K562 (cell line): ENCODE measurements at regions not wholly inside any gene's neighbourhood (a gene's known extent, or its start where the extent isn't known, plus 50 kb on each side); places are given as distances from the start of the nearest gene placed in this dataset.

Source experiments
- ATAC-seq: fragments of 200-7000 bp; cut with Tn5 transposase; 3 replicates; pipeline ENCODE4 v1.9.1; 2020; ENCODE audit warnings: moderate library complexity
- BruUV-seq: library from RNA; stranded (reverse); fragments of 400-500 nt; replicated peaks from 2 replicates; lab custom pipeline; 2021; lab: Mats Ljungman, UMichigan
- CTCF ChIA-PET: fragments of 300-600 bp; formaldehyde crosslinking; extraction: SDS; loops from one replicate; lab custom pipeline; 2021; ENCODE audit warnings: low intra/inter-chr PET ratio; lab: Yijun Ruan, JAX
- POLR2A ChIA-PET: fragments of 300-600, 350-650 bp; sonication (Branson Sonifier 250); formaldehyde crosslinking; extraction: SDS; loops from one replicate; lab custom pipeline; 2021; ENCODE audit warnings: antibody characterized with exemption, inconsistent platforms; lab: Yijun Ruan, JAX
- DNase-seq, 4 experiments: peaks; one replicate each; pipeline versions ENCODE4 v3.0.0 to v3.0.0-alpha.2; 2011 to 2018; ENCODE audit warnings: low spot score in 3 of 4, mixed read lengths in 3 of 4; ENCODE audit errors: extremely low read depth in 1 of 4
- FAIRE-seq: peaks from 2 replicates; lab custom pipeline; 2011; peaks lifted over from hg19 to GRCh38; lab: Jason Lieb, UNC
- H2AFZ ChIP-seq: 2 replicates; pipeline ENCODE4 v1.6.0; 2011; ENCODE audit warnings: low read depth, low read length, control low read depth, inconsistent platforms
- H3K27ac ChIP-seq: fragments of 200-600 bp; 3 replicates; pipeline ENCODE4 v1.8.0; 2011; ENCODE audit warnings: low read depth, mild to moderate bottlenecking, control low read depth, inconsistent platforms, low read length, moderate library complexity, mixed read lengths; ENCODE audit errors: extremely low read depth
- H3K27me3 ChIP-seq, 2 experiments: fragments of 300-600 bp in 1 of 2; 2 replicates in 1 of 2; 3 replicates in 1 of 2; pipeline versions ENCODE4 v1.6.0 to v1.8.0; 2011; ENCODE audit warnings: inconsistent platforms in 2 of 2, low read length in 2 of 2, mild to moderate bottlenecking in 1 of 2, mixed read lengths in 1 of 2, moderate library complexity in 1 of 2; ENCODE audit not compliant: control insufficient read depth in 2 of 2, insufficient read depth in 2 of 2
- H3K36me3 ChIP-seq: fragments of 300-600 bp; 3 replicates; pipeline ENCODE4 v1.8.0; 2011; ENCODE audit warnings: mild to moderate bottlenecking, low read length, inconsistent platforms; ENCODE audit not compliant: control insufficient read depth, insufficient read depth
- H3K4me1 ChIP-seq, 2 experiments: fragments of 200-600 bp in 1 of 2; replicated peaks in 1 of 2; 2 replicates in 1 of 2; 3 replicates in 1 of 2; pipeline versions ENCODE4 v1.5.1 to v1.8.0; 2011; ENCODE audit warnings: inconsistent platforms in 2 of 2, low read length in 2 of 2, mild to moderate bottlenecking in 1 of 2, mixed read lengths in 1 of 2, moderate library complexity in 1 of 2; ENCODE audit not compliant: control insufficient read depth in 2 of 2, insufficient read depth in 2 of 2
- H3K4me2 ChIP-seq: 2 replicates; pipeline ENCODE4 v1.6.1; 2011; ENCODE audit warnings: low read length, control low read depth, inconsistent platforms, mixed read lengths; ENCODE audit not compliant: insufficient read depth
- H3K4me3 ChIP-seq: fragments of 200-600 bp; sonication (generic), shearing (Covaris generic); 2 replicates; pipeline ENCODE4 v1.5.1; 2016; ENCODE audit warnings: control low read depth, inconsistent platforms
- H3K79me2 ChIP-seq: fragments of 200-600 bp; 3 replicates; pipeline ENCODE4 v1.8.0; 2011; ENCODE audit warnings: low read length, inconsistent platforms; ENCODE audit not compliant: control insufficient read depth, insufficient read depth
- H3K9ac ChIP-seq, 2 experiments: 2 replicates each; pipeline versions ENCODE4 v1.6.0 to v1.6.1; 2011; ENCODE audit warnings: low read depth in 2 of 2, low read length in 2 of 2, control low read depth in 1 of 2, inconsistent platforms in 1 of 2, mild to moderate bottlenecking in 1 of 2, mixed read lengths in 1 of 2; ENCODE audit not compliant: insufficient read depth in 1 of 2
- H3K9me1 ChIP-seq: one replicate; pipeline ENCODE4 v1.6.0; 2011; ENCODE audit warnings: inconsistent platforms, mild to moderate bottlenecking, low read length, moderate library complexity; ENCODE audit not compliant: control insufficient read depth, insufficient read depth
- H3K9me3 ChIP-seq: replicated peaks from 2 replicates; pipeline ENCODE4 v1.5.1; 2011; ENCODE audit warnings: low read depth, low read length, inconsistent platforms; ENCODE audit not compliant: control insufficient read depth, insufficient read depth
- H4K20me1 ChIP-seq: replicated peaks from 2 replicates; pipeline ENCODE4 v1.6.1; 2011; ENCODE audit warnings: low read length, inconsistent platforms, mixed read lengths; ENCODE audit not compliant: control insufficient read depth, insufficient read depth
- ARID3B ChIP-seq: fragments of 250-450 bp; sonication (Bioruptor Pico); IDR thresholded peaks from 2 replicates; pipeline ENCODE4 v1.4.0; 2020; ENCODE audit warnings: borderline replicate concordance
- CHAMP1 ChIP-seq: fragments of 450-650 bp; IDR thresholded peaks from 2 replicates; pipeline ENCODE4 v1.6.1; 2016; ENCODE audit warnings: mild to moderate bottlenecking
- CTBP1 ChIP-seq: fragments of 450-650 bp; IDR thresholded peaks from 2 replicates; pipeline ENCODE4 v1.6.1; 2016; ENCODE audit warnings: borderline replicate concordance
- DIDO1 ChIP-seq: fragments of 450-650 bp; IDR thresholded peaks from 2 replicates; pipeline ENCODE4 v1.6.1; 2016; ENCODE audit warnings: low read depth, missing biosample characterization, missing genetic modification characterization
- HMG20B ChIP-seq: fragments of 250-450 bp; sonication (Bioruptor Pico); IDR thresholded peaks from 2 replicates; pipeline ENCODE4 v1.5.0; 2021; ENCODE audit warnings: mild to moderate bottlenecking
- IRF2 ChIP-seq: sonication (generic); formaldehyde crosslinking; IDR thresholded peaks from 2 replicates; pipeline ENCODE4 v1.8.1; 2022; ENCODE audit warnings: mild to moderate bottlenecking, missing genetic modification reagents
- JUND ChIP-seq, 2 experiments: IDR thresholded peaks; 2 replicates in 1 of 2; 3 replicates in 1 of 2; pipeline ENCODE4 v1.6.1; 2011; ENCODE audit warnings: borderline replicate concordance in 2 of 2, low read depth in 2 of 2, low read length in 2 of 2, improper control_type of control experiment in 1 of 2, missing biosample characterization in 1 of 2, missing genetic modification characterization in 1 of 2, missing genetic modification reagents in 1 of 2
- MIER1 ChIP-seq: fragments of 450-650 bp; IDR thresholded peaks from 2 replicates; pipeline ENCODE4 v1.6.1; 2016; ENCODE audit warnings: antibody characterized with exemption, mild to moderate bottlenecking, low read depth
- PHF20 ChIP-seq: fragments of 450-650 bp; IDR thresholded peaks from 2 replicates; pipeline ENCODE4 v1.6.1; 2018; ENCODE audit not compliant: partially characterized antibody
- POLR2B ChIP-seq: fragments of 450-650 bp; IDR thresholded peaks from 2 replicates; pipeline ENCODE4 v1.6.1; 2018; ENCODE audit warnings: low read depth; ENCODE audit not compliant: partially characterized antibody
- RBM34 ChIP-seq: fragments of 200-400 bp; formaldehyde crosslinking; IDR thresholded peaks from 2 replicates; pipeline ENCODE4 v1.6.1; 2018; ENCODE audit warnings: low read length, borderline replicate concordance; ENCODE audit not compliant: insufficient read depth
- SAFB2 ChIP-seq: fragments of 200-400 bp; formaldehyde crosslinking; IDR thresholded peaks from 2 replicates; pipeline ENCODE4 v1.6.1; 2018; ENCODE audit warnings: borderline replicate concordance, low read length, low read depth, moderate library complexity; ENCODE audit not compliant: severe bottlenecking
- ZNF282 ChIP-seq: sonication (generic); formaldehyde crosslinking; IDR thresholded peaks from 2 replicates; pipeline ENCODE4 v1.8.1; 2023; ENCODE audit warnings: missing genetic modification reagents
- ZNF699 ChIP-seq: fragments of 250-450 bp; sonication (Bioruptor Pico); IDR thresholded peaks from 2 replicates; pipeline ENCODE4 v1.8.0; 2021; ENCODE audit warnings: mild to moderate bottlenecking, moderate library complexity; ENCODE audit not compliant: insufficient replicate concordance
- in situ Hi-C: fragments of 300-500 bp; cut with MboI; formaldehyde crosslinking; loops from 4 replicates; pipeline ENCODE4 v1.15.0; 2018; ENCODE audit warnings: inconsistent platforms, mixed read lengths
- intact Hi-C: fragments of 100-400 bp; cut with micrococcal nuclease; formaldehyde crosslinking; loops from 2 replicates; pipeline ENCODE4 v1.14.2; 2022

DNA sequence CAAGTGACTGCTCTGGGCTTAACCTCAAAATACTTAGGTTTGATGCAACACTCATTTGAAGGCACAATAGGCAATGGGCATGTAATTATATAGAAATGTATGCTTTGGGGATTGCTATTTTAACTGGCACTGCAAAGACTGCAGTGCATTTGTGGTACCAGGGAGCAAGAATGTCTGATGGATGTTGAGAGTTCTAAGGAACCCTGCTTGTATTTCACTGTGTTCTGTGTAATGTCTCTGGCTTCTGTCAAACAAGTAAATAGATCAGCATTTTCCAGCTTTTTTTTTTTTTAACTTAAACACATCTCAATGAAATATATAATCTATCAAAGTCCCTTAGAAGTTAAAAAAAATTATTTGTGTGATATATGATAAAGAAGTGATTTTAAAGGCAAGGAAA lies 94.8 kb upstream of the ATP2B1 start:
- POLR2A ChIA-PET: no interaction called here
- in situ Hi-C loops (no loop called here), intact Hi-C loops (no loop called here)
- no peak overlapping the region for H3K27ac ChIP-seq
- BruUV-seq: no TSS peak
- no peak overlapping the region for H3K4me2 ChIP-seq
- CTCF ChIA-PET: no interaction called here
- H3K4me1 ChIP-seq: peaks cover 6 to 19% of the 10 kb centered on the region in 2 experiments; a peak in 3 of 5 replicates
- H4K20me1 ChIP-seq: no peaks in the 10 kb centered on the region
- no peaks in the 10 kb centered on the region for H3K9me3 ChIP-seq
- no peak overlapping the region for H3K9ac ChIP-seq
- no peaks in the 10 kb centered on the region for H3K27me3 ChIP-seq
- TF ChIP-seq CTBP1: no peak
- no peak for TF ChIP-seq SAFB2
- TF ChIP-seq ZNF699 (CRISPR knock-in tag): no peak
- TF ChIP-seq JUND (IDR thresholded peaks at IDR 0.05; ENCODE audit: borderline replicate concordance, low read depth, low read length): no peak
- no peak for TF ChIP-seq JUND (tag; IDR thresholded peaks at IDR 0.05; ENCODE audit: borderline replicate concordance, low read depth, low read length)
- no peak for TF ChIP-seq ZNF282 (CRISPR knock-in tag)
- TF ChIP-seq ARID3B (CRISPR knock-in tag): no peak
- TF ChIP-seq RBM34: no peak
- no peak for TF ChIP-seq DIDO1
- no peak for TF ChIP-seq IRF2
- TF ChIP-seq CHAMP1: no peak
- TF ChIP-seq POLR2B: no peak
- no peak for TF ChIP-seq MIER1
- TF ChIP-seq HMG20B: no peak
- no peak for TF ChIP-seq PHF20
- no peak overlapping the region for H2AFZ ChIP-seq
- ATAC-seq (no peak), FAIRE-seq (no peak), DNase-seq (no peak)
- no peaks in the 10 kb centered on the region for H3K79me2 ChIP-seq
- no peaks in the 10 kb centered on the region for H3K9me1 ChIP-seq
- no peak overlapping the region for H3K4me3 ChIP-seq
- H3K36me3 ChIP-seq: no peaks in the 10 kb centered on the region
